Esophagus muscularis mucosa (tissue), 4 donors: ENCODE measurements at regions not wholly inside any gene's neighbourhood (a gene's known extent, or its start where the extent isn't known, plus 50 kb on each side); places are given as distances from the start of the nearest gene placed in this dataset.

Source experiments
- DNase-seq: peaks from one replicate; pipeline ENCODE4 v3.0.0-alpha.2; 2017; ENCODE audit errors: extremely low spot score
- H3K27ac ChIP-seq, 4 donors: fragments of 200-600 bp; sonication (generic); replicated peaks in 1 of 4; 1 replicate in 3 of 4; 2 replicates in 1 of 4; pipeline ENCODE4 v1.5.1; 2016 to 2019; ENCODE audit warnings: mild to moderate bottlenecking in 1 of 4
- H3K27me3 ChIP-seq, 4 donors: fragments of 200-600 bp; sonication (generic); one replicate each; pipeline versions ENCODE4 v1.5.1 to v1.6.0; 2016 to 2019
- H3K36me3 ChIP-seq, 4 donors: fragments of 200-600 bp; sonication (generic); one replicate each; pipeline ENCODE4 v1.5.1; 2016 to 2019
- H3K4me1 ChIP-seq, 4 donors: fragments of 200-600 bp; sonication (generic); one replicate each; pipeline ENCODE4 v1.5.1; 2016 to 2019
- H3K4me3 ChIP-seq, 4 donors: fragments of 200-600 bp; sonication (generic); 1 replicate in 2 of 4; 2 replicates in 2 of 4; pipeline ENCODE4 v1.5.1; 2016 to 2019; ENCODE audit warnings: mild to moderate bottlenecking in 4 of 4, moderate library complexity in 1 of 4
- H3K9me3 ChIP-seq, 4 donors: fragments of 200-600 bp; sonication (generic); 1 replicate in 3 of 4; 2 replicates in 1 of 4; pipeline ENCODE4 v1.5.1; 2016 to 2019
- EP300 ChIP-seq: sonication (generic); formaldehyde crosslinking; IDR thresholded peaks from one replicate; pipeline ENCODE4 v1.6.1; 2017; ENCODE audit warnings: antibody characterized with exemption
- POLR2A ChIP-seq: fragments of 450-650 bp; IDR thresholded peaks from one replicate; pipeline ENCODE4 v1.6.1; 2017; ENCODE audit warnings: antibody characterized with exemption, moderate library complexity, mild to moderate bottlenecking, low read depth
- POLR2AphosphoS5 ChIP-seq, 2 donors: sonication (generic); formaldehyde crosslinking; IDR thresholded peaks; one replicate each; pipeline ENCODE4 v1.6.1; 2017; ENCODE audit warnings: antibody characterized with exemption in 2 of 2
- WGBS: methylation state at CpG from one replicate; pipeline ENCODE4 v1.1.5; 2018; 5-methylcytosine and 5-hydroxymethylcytosine counted together
- intact Hi-C: fragments of 100-400 bp; cut with DNase I; formaldehyde crosslinking; loops from one replicate; pipeline ENCODE4 v1.15.1; 2023
- TF ChIP-seq, protein P1 (sequence below), 3 experiments: fragments of 200-600 bp in 2 of 3; fragments of 450-650 bp in 1 of 3; sonication (generic) in 2 of 3; IDR thresholded peaks; one replicate each; pipeline ENCODE4 v1.5.1; 2017 to 2019; ENCODE audit warnings: antibody characterized with exemption in 3 of 3, mild to moderate bottlenecking in 2 of 3, moderate library complexity in 1 of 3

DNA sequence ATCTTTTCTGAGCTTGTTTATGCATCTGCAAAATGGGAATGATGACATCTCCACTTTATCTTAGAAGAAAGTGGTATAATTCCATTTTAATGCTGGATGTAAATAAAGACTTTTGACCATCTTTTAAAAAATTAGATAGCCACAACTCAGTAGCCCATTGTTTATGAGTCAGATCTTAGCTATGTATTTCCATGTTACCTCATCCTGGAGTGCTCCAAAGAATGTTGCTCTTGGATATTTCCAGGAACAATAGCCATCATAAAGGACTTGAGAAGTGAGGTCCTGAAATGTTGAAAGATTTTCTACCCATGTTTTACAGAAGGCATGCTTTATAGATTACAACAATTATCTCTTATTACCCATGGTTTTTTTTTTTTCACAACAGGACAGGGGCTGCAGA is 229.3 kb upstream of the EDNRB start:
- Histone ChIP-seq H3K9me3 (no peaks in the 10 kb centered on the region), H3K36me3 (no peaks in the 10 kb centered on the region), H3K4me1 (no peaks in the 10 kb centered on the region), H3K27me3 (no peaks in the 10 kb centered on the region), H3K27ac (no peak overlapping the region), H3K4me3 (no peak overlapping the region)
- intact Hi-C loops = no loop called here
- DNase-seq = no peak
- TF ChIP-seq EP300 (no peak), POLR2A (no peak), POLR2AphosphoS5 (IDR thresholded peaks at IDR 0.05) (no peak)
- TF ChIP-seq, protein P1, sequence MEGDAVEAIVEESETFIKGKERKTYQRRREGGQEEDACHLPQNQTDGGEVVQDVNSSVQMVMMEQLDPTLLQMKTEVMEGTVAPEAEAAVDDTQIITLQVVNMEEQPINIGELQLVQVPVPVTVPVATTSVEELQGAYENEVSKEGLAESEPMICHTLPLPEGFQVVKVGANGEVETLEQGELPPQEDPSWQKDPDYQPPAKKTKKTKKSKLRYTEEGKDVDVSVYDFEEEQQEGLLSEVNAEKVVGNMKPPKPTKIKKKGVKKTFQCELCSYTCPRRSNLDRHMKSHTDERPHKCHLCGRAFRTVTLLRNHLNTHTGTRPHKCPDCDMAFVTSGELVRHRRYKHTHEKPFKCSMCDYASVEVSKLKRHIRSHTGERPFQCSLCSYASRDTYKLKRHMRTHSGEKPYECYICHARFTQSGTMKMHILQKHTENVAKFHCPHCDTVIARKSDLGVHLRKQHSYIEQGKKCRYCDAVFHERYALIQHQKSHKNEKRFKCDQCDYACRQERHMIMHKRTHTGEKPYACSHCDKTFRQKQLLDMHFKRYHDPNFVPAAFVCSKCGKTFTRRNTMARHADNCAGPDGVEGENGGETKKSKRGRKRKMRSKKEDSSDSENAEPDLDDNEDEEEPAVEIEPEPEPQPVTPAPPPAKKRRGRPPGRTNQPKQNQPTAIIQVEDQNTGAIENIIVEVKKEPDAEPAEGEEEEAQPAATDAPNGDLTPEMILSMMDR (IDR thresholded peaks at IDR 0.05) = no peak

DNA sequence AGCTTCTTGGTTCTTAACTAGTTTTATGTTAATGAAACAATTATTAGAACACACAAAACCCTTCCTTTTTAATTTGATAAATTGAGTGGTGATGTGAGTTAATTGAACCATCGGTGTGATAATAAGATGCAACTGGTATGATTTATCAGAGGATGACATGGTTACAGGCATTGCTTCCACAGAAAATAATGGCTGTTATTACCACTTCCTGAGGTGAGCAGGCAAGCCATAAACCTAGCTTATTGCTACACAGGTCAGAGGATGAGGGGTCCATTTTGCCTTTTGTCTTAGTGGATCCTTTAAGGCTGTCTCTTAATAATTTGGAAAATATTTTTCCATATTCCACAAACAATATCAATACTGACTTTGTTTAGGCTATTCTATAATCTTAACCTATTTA is 226.6 kb upstream of the EDNRB start:
- 80% methylated on average over 1 of the region's 1 CpG for WGBS
- Histone ChIP-seq H3K9me3 (no peaks in the 10 kb centered on the region), H3K4me3 (no peak overlapping the region), H3K4me1 (no peaks in the 10 kb centered on the region), H3K27me3 (no peaks in the 10 kb centered on the region), H3K36me3 (no peaks in the 10 kb centered on the region), H3K27ac (no peak overlapping the region)
- no peak for TF ChIP-seq POLR2A
- TF ChIP-seq, protein P1 (IDR thresholded peaks at IDR 0.05) = no peak
- no peak for TF ChIP-seq EP300
- no peak for TF ChIP-seq POLR2AphosphoS5 (IDR thresholded peaks at IDR 0.05)
- intact Hi-C loops = no loop called here
- no peak for DNase-seq

DNA sequence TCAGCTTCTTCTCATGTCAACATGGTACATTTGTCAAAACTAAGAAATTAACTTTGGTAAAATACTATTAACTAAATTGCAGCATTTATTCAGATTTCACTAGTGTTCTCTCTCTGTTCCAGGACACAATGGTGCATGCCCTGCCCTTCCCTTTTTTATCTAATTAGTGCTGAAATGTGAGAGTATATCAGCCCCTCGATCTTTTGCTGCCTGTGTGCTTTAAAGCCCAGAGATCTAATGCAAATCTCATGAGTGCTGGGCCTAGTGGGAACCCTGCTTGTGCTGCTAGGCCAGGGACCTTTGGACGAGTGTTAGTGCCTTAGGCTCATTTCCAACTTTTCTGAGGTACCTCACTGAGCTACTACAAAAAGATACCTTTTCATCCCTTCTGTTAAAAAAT is 221.1 kb upstream of the EDNRB start:
- TF ChIP-seq, protein P1 (IDR thresholded peaks at IDR 0.05) = no peak
- TF ChIP-seq POLR2AphosphoS5 (IDR thresholded peaks at IDR 0.05) (no peak), EP300 (no peak), POLR2A (no peak)
- Histone ChIP-seq H3K4me3 (no peak overlapping the region), H3K36me3 (no peaks in the 10 kb centered on the region), H3K27ac (no peak overlapping the region), H3K27me3 (no peaks in the 10 kb centered on the region), H3K9me3 (no peaks in the 10 kb centered on the region), H3K4me1 (peaks cover 0 to 5% (median 2%) of the 10 kb centered on the region in 4 donors)
- no peak for DNase-seq
- 39% methylated on average over 2 of the region's 2 CpGs for WGBS
- intact Hi-C loops = loop anchor here (2.0 kb wide), 1 partner anchor 837 kb away; no protein-coding TSS in a partner anchor

DNA sequence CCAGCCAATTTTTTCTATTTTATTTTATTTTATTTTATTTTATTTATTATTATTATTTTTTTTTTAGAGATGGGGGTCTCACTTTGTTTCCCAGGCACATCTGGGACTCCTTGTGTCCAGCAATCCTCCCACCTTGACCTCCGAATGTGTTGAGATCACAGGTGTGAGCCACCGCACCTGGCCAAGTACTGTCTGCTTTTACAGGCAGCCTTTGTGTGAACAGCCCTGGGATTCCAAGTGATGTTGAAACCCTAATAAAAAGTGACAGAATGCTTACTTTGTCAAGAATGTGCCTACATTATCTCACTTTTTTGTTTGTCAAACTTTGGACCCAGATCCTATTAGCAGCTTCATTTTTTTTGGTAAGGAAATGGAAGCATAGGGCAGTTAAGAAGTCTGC is 220.1 kb upstream of the EDNRB start:
- no peaks in the 10 kb centered on the region for H3K9me3 ChIP-seq
- no peak for DNase-seq
- peaks cover 0 to 5% (median 2%) of the 10 kb centered on the region in 4 donors for H3K4me1 ChIP-seq
- no peak overlapping the region for H3K4me3 ChIP-seq
- TF ChIP-seq POLR2AphosphoS5 (IDR thresholded peaks at IDR 0.05) (no peak), POLR2A (no peak), EP300 (no peak)
- TF ChIP-seq, protein P1 (IDR thresholded peaks at IDR 0.05) = no peak
- intact Hi-C loops = loop anchor here (2.0 kb wide), 1 partner anchor 838 kb away; no protein-coding TSS in a partner anchor
- 93% methylated on average over 2 of the region's 2 CpGs for WGBS
- H3K27me3 ChIP-seq = no peaks in the 10 kb centered on the region
- H3K27ac ChIP-seq = no peak overlapping the region
- no peaks in the 10 kb centered on the region for H3K36me3 ChIP-seq
